ENCODE measurements at regions not wholly inside any gene's neighbourhood (a gene's known extent, or its start where the extent isn't known, plus 50 kb on each side); places are given as distances from the start of the nearest gene placed in this dataset.

- no peak for TF ChIP-seq POLR2A (IDR thresholded peaks at IDR 0.05; ENCODE audit: low read length)
- TF ChIP-seq GATA1 (IDR thresholded peaks at IDR 0.05; ENCODE audit: low read depth, low read length), result no peak
These were observed 670.0 kb upstream of the AMOT start for GRCh38 chrX:113510586-113510985.

All from erythroblast (primary cell).